PC-9 (cell line): ENCODE measurements at regions not wholly inside any gene's neighbourhood (a gene's known extent, or its start where the extent isn't known, plus 50 kb on each side); places are given as distances from the start of the nearest gene placed in this dataset.

Source experiments
- BruUV-seq: library from RNA; stranded (reverse); fragments of 400-500 nt; replicated peaks from 2 replicates; lab custom pipeline; 2021; lab: Mats Ljungman, UMichigan
- CTCF ChIA-PET: fragments of 300-600 bp; sonication (Branson Sonifier 250); formaldehyde crosslinking; loops from one replicate; lab custom pipeline; 2022; ENCODE audit warnings: antibody characterized with exemption; lab: Charles Lee
- POLR2A ChIA-PET: fragments of 300-600 bp; sonication (Branson Sonifier 250); formaldehyde crosslinking; loops from one replicate; lab custom pipeline; 2022; ENCODE audit warnings: antibody characterized with exemption; ENCODE audit not compliant: unreplicated experiment; lab: Charles Lee
- DNase-seq, 2 experiments: peaks; one replicate each; pipeline versions ENCODE4 v3.0.0 to v3.0.0-alpha.2; 2015 to 2022; ENCODE audit warnings: mixed read lengths in 1 of 2
- H2AFZ ChIP-seq: fragments of 200-600 bp; sonication (generic); 2 replicates; pipeline ENCODE4 v1.8.1; 2017; ENCODE audit warnings: antibody characterized with exemption
- H3F3A ChIP-seq: fragments of 200-600 bp; sonication (generic); 2 replicates; pipeline ENCODE4 v1.8.1; 2017; ENCODE audit warnings: antibody characterized with exemption, mild to moderate bottlenecking, low read depth; ENCODE audit not compliant: insufficient read depth
- H3K27ac ChIP-seq: fragments of 200-600 bp; sonication (generic); 2 replicates; pipeline ENCODE4 v1.6.1; 2016; ENCODE audit warnings: mixed run types
- H3K27me3 ChIP-seq: fragments of 200-600 bp; sonication (generic); 2 replicates; pipeline ENCODE4 v1.6.1; 2016; ENCODE audit warnings: low read depth, mixed run types; ENCODE audit not compliant: insufficient read depth
- H3K36me3 ChIP-seq: fragments of 200-600 bp; sonication (generic); 2 replicates; pipeline ENCODE4 v1.6.1; 2016; ENCODE audit warnings: low read depth, mixed run types
- H3K4me1 ChIP-seq: fragments of 200-600 bp; sonication (generic); replicated peaks from 2 replicates; pipeline ENCODE4 v1.6.1; 2016; ENCODE audit warnings: mixed run types; ENCODE audit not compliant: insufficient read depth
- H3K4me2 ChIP-seq: fragments of 200-600 bp; sonication (generic); 2 replicates; pipeline ENCODE4 v1.6.1; 2017; ENCODE audit warnings: mixed run types
- H3K4me3 ChIP-seq: fragments of 200-600 bp; sonication (generic); 2 replicates; pipeline ENCODE4 v1.6.1; 2016; ENCODE audit warnings: mixed run types
- H3K79me2 ChIP-seq: fragments of 200-600 bp; sonication (generic); 2 replicates; pipeline ENCODE4 v1.6.1; 2017; ENCODE audit warnings: low read depth, mixed run types
- H3K9me2 ChIP-seq: fragments of 200-600 bp; sonication (generic); 2 replicates; pipeline ENCODE4 v1.8.1; 2017; ENCODE audit warnings: mild to moderate bottlenecking; ENCODE audit not compliant: insufficient read depth
- H3K9me3 ChIP-seq: fragments of 200-600 bp; sonication (generic); 2 replicates; pipeline ENCODE4 v1.8.1; 2016; ENCODE audit warnings: low read depth; ENCODE audit not compliant: insufficient read depth
- H4K20me1 ChIP-seq: fragments of 200-600 bp; sonication (generic); 2 replicates; pipeline ENCODE4 v1.8.1; 2017; ENCODE audit not compliant: insufficient read depth
- EZH2 ChIP-seq: fragments of 200-600 bp; sonication (generic); IDR thresholded peaks from 2 replicates; pipeline ENCODE4 v1.8.0; 2017; ENCODE audit warnings: antibody characterized with exemption, low read depth
- intact Hi-C: fragments of 100-400 bp; cut with micrococcal nuclease; formaldehyde crosslinking; loops from one replicate; pipeline ENCODE4 v1.10.0; 2022; ENCODE audit not compliant: unreplicated experiment
- TF ChIP-seq, protein P1 (sequence below): fragments of 200-600 bp; sonication (generic); conservative IDR thresholded peaks from 2 replicates; pipeline ENCODE4 v1.6.1; 2017; ENCODE audit warnings: mixed run types, antibody characterized with exemption, mild to moderate bottlenecking, moderate library complexity

GRCh38 chr12:42944516-42944915, 355.0 kb upstream of the PRICKLE1 start:
- Histone ChIP-seq H3F3A (no peaks in the 10 kb centered on the region), H3K27ac (no peak overlapping the region), H3K9me3 (no peaks in the 10 kb centered on the region), H2AFZ (no peak overlapping the region), H3K27me3 (no peaks in the 10 kb centered on the region), H4K20me1 (no peaks in the 10 kb centered on the region), H3K79me2 (no peaks in the 10 kb centered on the region), H3K4me1 (no peaks in the 10 kb centered on the region), H3K36me3 (no peaks in the 10 kb centered on the region), H3K9me2 (no peaks in the 10 kb centered on the region), H3K4me2 (no peak overlapping the region), H3K4me3 (no peak overlapping the region)
- intact Hi-C loops = no loop called here
- CTCF ChIA-PET = no interaction called here
- BruUV-seq = no TSS peak
- POLR2A ChIA-PET = no interaction called here
- DNase-seq = peak in 1 of 2 experiments; percentile 46
- TF ChIP-seq EZH2 = no peak
- TF ChIP-seq, protein P1, sequence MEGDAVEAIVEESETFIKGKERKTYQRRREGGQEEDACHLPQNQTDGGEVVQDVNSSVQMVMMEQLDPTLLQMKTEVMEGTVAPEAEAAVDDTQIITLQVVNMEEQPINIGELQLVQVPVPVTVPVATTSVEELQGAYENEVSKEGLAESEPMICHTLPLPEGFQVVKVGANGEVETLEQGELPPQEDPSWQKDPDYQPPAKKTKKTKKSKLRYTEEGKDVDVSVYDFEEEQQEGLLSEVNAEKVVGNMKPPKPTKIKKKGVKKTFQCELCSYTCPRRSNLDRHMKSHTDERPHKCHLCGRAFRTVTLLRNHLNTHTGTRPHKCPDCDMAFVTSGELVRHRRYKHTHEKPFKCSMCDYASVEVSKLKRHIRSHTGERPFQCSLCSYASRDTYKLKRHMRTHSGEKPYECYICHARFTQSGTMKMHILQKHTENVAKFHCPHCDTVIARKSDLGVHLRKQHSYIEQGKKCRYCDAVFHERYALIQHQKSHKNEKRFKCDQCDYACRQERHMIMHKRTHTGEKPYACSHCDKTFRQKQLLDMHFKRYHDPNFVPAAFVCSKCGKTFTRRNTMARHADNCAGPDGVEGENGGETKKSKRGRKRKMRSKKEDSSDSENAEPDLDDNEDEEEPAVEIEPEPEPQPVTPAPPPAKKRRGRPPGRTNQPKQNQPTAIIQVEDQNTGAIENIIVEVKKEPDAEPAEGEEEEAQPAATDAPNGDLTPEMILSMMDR = no peak

DNA sequence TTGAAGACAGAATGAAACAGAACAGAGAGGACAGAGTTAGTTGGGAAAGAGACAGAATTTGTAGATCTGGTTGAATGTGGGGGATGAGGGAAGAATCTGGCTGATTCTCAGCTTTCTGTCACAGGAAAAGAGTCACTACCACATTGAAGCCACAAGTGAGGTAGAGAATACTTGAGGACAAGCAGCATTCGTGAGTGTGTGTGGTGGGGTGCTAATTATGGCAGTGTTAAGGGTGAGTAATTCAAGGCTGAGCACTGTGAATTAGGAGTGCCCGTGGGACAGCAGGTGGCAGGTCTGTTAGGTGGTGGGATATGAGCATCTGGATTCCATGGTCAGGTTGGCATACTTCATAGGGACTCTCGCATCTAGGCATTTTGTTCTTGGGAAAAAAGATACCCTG, 347.4 kb upstream of the PRICKLE1 start:
- Histone ChIP-seq H3K4me2 (no peak overlapping the region), H3K79me2 (no peaks in the 10 kb centered on the region), H3K9me2 (no peaks in the 10 kb centered on the region), H3K4me1 (no peaks in the 10 kb centered on the region), H3K36me3 (no peaks in the 10 kb centered on the region), H3F3A (no peaks in the 10 kb centered on the region), H3K27me3 (no peaks in the 10 kb centered on the region), H3K9me3 (no peaks in the 10 kb centered on the region), H4K20me1 (no peaks in the 10 kb centered on the region), H3K4me3 (no peak overlapping the region), H2AFZ (no peak overlapping the region), H3K27ac (no peak overlapping the region)
- BruUV-seq = no TSS peak
- CTCF ChIA-PET = no interaction called here
- intact Hi-C loops = no loop called here
- POLR2A ChIA-PET = no interaction called here
- TF ChIP-seq, protein P1 = no peak
- no peak for DNase-seq

DNA sequence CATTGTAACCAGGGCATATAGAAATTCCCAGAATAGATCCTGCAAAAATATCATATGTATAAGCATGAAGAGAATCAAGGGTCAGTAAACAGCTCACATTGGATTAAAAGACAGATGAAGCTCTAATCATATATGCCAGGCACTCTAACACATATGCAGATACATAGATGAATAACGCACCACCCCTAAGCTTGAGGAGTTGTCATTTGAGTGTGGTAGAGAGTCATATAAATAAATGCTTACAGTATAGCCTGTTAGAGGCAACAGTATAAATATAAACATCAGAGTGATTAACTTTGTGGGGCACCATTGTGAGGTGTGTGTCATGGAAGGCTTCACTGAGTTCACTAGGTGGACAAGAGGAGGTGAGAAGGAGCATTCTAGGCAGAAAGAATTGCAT, 346.7 kb upstream of the PRICKLE1 start:
- no peaks in the 10 kb centered on the region for H4K20me1 ChIP-seq
- POLR2A ChIA-PET = no interaction called here
- H3K9me2 ChIP-seq = no peaks in the 10 kb centered on the region
- H3K4me3 ChIP-seq = no peak overlapping the region
- no peak overlapping the region for H3K4me2 ChIP-seq
- H3K27ac ChIP-seq = no peak overlapping the region
- H3K4me1 ChIP-seq = no peaks in the 10 kb centered on the region
- no peak for DNase-seq
- TF ChIP-seq, protein P1 = no peak
- no peak for TF ChIP-seq EZH2
- H3F3A ChIP-seq = no peaks in the 10 kb centered on the region
- CTCF ChIA-PET = no interaction called here
- no peaks in the 10 kb centered on the region for H3K27me3 ChIP-seq
- BruUV-seq = no TSS peak
- no peaks in the 10 kb centered on the region for H3K36me3 ChIP-seq
- H2AFZ ChIP-seq = no peak overlapping the region
- H3K9me3 ChIP-seq = no peaks in the 10 kb centered on the region
- H3K79me2 ChIP-seq = no peaks in the 10 kb centered on the region
- intact Hi-C loops = no loop called here
